SK-N-SH treated with all-trans-retinoic acid at 6 μM for 48 hours (cell line): ENCODE measurements at regions not wholly inside any gene's neighbourhood (a gene's known extent, or its start where the extent isn't known, plus 50 kb on each side); places are given as distances from the start of the nearest gene placed in this dataset.

Experiments used
- ARNTL ChIP-seq: fragments of 450-650 bp; formaldehyde crosslinking; IDR thresholded peaks from 2 replicates; pipeline ENCODE4 v1.5.0; 2020; ENCODE audit warnings: low read depth, mild to moderate bottlenecking, moderate library complexity, borderline replicate concordance
- CREB5 ChIP-seq: fragments of 250-450 bp; sonication (Bioruptor Pico); IDR thresholded peaks from 2 replicates; pipeline ENCODE4 v1.5.1; 2020; ENCODE audit warnings: low read depth, mild to moderate bottlenecking, moderate library complexity
- ZNF565 ChIP-seq: fragments of 450-650 bp; formaldehyde crosslinking; conservative IDR thresholded peaks from 2 replicates; pipeline ENCODE4 v1.5.0; 2020; ENCODE audit warnings: low read depth, mild to moderate bottlenecking, moderate library complexity

GRCh38 chr2:21404827-21405625, 281.3 kb downstream of the TDRD15 start:
- TF ChIP-seq CREB5 (CRISPR knock-in tag) (no peak), ARNTL (no peak), ZNF565 (no peak)
